ENCODE measurements at regions not wholly inside any gene's neighbourhood (a gene's known extent, or its start where the extent isn't known, plus 50 kb on each side); places are given as distances from the start of the nearest gene placed in this dataset.

DNA sequence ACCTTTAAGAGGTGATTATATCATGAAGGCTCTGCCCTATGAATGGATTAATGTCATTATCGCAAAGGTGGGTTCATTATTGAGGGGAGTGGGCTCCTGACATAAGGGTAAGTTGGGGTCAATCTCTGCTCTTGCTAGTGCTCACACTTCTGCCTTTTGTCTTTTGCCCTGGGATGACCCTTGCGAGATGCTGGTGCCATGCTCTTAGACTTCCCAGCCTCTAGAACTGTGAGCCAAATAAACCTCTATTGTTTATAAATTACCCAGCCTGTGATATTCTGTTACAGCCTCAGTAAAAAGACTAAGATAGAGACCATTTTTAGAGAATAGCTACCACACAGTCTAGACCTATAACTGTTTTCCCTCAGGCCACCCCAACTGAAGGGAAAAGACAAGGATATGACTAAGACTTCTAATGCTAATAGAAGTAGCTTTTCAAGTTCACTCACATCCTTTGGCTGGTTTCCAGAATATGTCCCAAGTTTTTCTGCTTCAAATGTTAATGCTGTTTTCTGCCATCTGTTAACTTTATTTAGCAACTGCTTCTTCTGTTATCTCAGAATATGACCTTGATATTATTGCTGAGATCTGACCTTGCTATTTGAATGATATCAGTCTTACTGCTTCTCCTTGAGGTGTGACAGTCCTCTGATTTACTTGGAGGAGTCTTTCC lies 65.1 kb upstream of the STAM2 start:
- Mint-ChIP-seq H3K36me3 (ENCODE audit: low read depth, unreplicated experiment) (no peaks in the 10 kb centered on the region), H3K9me3 (ENCODE audit: unreplicated experiment) (peaks cover 14% of the 10 kb centered on the region), H3K4me3 (ENCODE audit: unreplicated experiment) (no peak overlapping the region), H3K27me3 (ENCODE audit: low read depth, unreplicated experiment) (no peaks in the 10 kb centered on the region), H3K4me1 (ENCODE audit: low read depth, unreplicated experiment) (peaks cover 8% of the 10 kb centered on the region), H3K27ac (ENCODE audit: unreplicated experiment) (peak overlapping the region; percentile 44)
- Histone ChIP-seq H3K4me2 (ENCODE audit: low read length) (no peak overlapping the region), H3K27me3 (ENCODE audit: insufficient read depth, low read length) (no peaks in the 10 kb centered on the region), H3K9ac (ENCODE audit: low read length) (no peak overlapping the region), H4K20me1 (ENCODE audit: insufficient read depth, low read length) (no peaks in the 10 kb centered on the region), H3K4me3 (ENCODE audit: insufficient read depth, low read depth, low read length) (no peak overlapping the region), H3K4me1 (ENCODE audit: insufficient read depth, low read length) (no peaks in the 10 kb centered on the region), H3K27ac (ENCODE audit: low read depth, low read length) (no peak overlapping the region), H3K79me2 (ENCODE audit: insufficient read depth, low read length) (no peaks in the 10 kb centered on the region), H3K9me3 (ENCODE audit: insufficient read depth, low read depth, low read length) (no peaks in the 10 kb centered on the region), H3K36me3 (ENCODE audit: insufficient read depth, low read length) (no peaks in the 10 kb centered on the region), H2AFZ (ENCODE audit: low read depth, low read length) (no peak overlapping the region)
- no peak for TF ChIP-seq EZH2 (IDR thresholded peaks at IDR 0.05; ENCODE audit: insufficient read depth, low read length)
- TF ChIP-seq, protein P1, sequence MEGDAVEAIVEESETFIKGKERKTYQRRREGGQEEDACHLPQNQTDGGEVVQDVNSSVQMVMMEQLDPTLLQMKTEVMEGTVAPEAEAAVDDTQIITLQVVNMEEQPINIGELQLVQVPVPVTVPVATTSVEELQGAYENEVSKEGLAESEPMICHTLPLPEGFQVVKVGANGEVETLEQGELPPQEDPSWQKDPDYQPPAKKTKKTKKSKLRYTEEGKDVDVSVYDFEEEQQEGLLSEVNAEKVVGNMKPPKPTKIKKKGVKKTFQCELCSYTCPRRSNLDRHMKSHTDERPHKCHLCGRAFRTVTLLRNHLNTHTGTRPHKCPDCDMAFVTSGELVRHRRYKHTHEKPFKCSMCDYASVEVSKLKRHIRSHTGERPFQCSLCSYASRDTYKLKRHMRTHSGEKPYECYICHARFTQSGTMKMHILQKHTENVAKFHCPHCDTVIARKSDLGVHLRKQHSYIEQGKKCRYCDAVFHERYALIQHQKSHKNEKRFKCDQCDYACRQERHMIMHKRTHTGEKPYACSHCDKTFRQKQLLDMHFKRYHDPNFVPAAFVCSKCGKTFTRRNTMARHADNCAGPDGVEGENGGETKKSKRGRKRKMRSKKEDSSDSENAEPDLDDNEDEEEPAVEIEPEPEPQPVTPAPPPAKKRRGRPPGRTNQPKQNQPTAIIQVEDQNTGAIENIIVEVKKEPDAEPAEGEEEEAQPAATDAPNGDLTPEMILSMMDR (IDR thresholded peaks at IDR 0.05; ENCODE audit: insufficient read depth, low read depth, low read length) = no peak
- DNase-seq (ENCODE audit: low read depth) (peak; percentile 31), FAIRE-seq (no peak)

DNA sequence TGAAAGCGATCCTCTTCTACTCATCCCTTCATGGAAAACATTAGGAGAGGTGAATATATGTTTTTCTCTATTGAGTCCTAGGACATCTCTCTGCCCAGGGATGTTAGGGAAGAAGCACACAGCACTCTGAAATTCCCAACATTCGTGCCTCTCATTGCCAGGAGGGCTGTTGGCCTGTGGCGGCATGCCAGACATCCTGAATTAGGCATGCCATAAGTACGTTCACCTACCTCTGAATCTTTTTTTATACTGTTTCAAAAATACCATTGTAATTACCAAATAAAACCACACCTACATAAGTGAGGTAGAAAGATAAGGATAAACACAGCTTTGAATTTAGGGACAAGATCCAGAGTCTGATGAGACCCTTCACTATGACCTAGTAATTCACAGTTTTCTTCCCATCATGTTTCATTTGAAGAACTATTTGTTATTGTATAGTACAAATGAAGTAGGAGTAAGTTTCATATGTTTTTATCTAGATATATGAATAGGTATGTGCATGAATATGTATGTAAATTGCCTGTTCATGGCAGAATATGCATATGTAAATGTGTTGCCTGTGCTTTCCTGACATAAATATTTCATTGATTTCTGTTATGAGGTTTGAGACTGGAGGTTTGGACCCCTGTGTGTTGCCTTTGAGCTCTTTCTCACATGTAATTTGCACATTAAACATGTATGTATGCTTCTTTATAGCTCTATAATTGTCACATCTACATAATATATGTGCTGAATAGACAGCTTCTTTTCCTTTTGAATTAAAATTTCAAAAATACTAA lies 66.6 kb upstream of the STAM2 start:
- Histone ChIP-seq H3K27ac (ENCODE audit: low read depth, low read length) (no peak overlapping the region), H4K20me1 (ENCODE audit: insufficient read depth, low read length) (no peaks in the 10 kb centered on the region), H3K79me2 (ENCODE audit: insufficient read depth, low read length) (no peaks in the 10 kb centered on the region), H3K4me3 (ENCODE audit: insufficient read depth, low read depth, low read length) (no peak overlapping the region), H3K9ac (ENCODE audit: low read length) (no peak overlapping the region), H3K9me3 (ENCODE audit: insufficient read depth, low read depth, low read length) (no peaks in the 10 kb centered on the region), H3K27me3 (ENCODE audit: insufficient read depth, low read length) (no peaks in the 10 kb centered on the region), H2AFZ (ENCODE audit: low read depth, low read length) (no peak overlapping the region), H3K4me1 (ENCODE audit: insufficient read depth, low read length) (no peaks in the 10 kb centered on the region), H3K36me3 (ENCODE audit: insufficient read depth, low read length) (no peaks in the 10 kb centered on the region), H3K4me2 (ENCODE audit: low read length) (no peak overlapping the region)
- H3K27me3 Mint-ChIP-seq (ENCODE audit: low read depth, unreplicated experiment) = peaks cover under 1% of the 10 kb centered on the region
- peaks cover 14% of the 10 kb centered on the region for H3K9me3 Mint-ChIP-seq (ENCODE audit: unreplicated experiment)
- peaks cover 8% of the 10 kb centered on the region for H3K4me1 Mint-ChIP-seq (ENCODE audit: low read depth, unreplicated experiment)
- TF ChIP-seq EZH2 (IDR thresholded peaks at IDR 0.05; ENCODE audit: insufficient read depth, low read length) = no peak
- TF ChIP-seq, protein P1 (IDR thresholded peaks at IDR 0.05; ENCODE audit: insufficient read depth, low read depth, low read length) = no peak
- no peaks in the 10 kb centered on the region for H3K36me3 Mint-ChIP-seq (ENCODE audit: low read depth, unreplicated experiment)
- FAIRE-seq = no peak
- no peak for DNase-seq (ENCODE audit: low read depth)
- no peak overlapping the region for H3K4me3 Mint-ChIP-seq (ENCODE audit: unreplicated experiment)
- no peak overlapping the region for H3K27ac Mint-ChIP-seq (ENCODE audit: unreplicated experiment)

All from astrocyte (in vitro differentiated cells and primary cell).